ENCODE measurements at regions not wholly inside any gene's neighbourhood (a gene's known extent, or its start where the extent isn't known, plus 50 kb on each side); places are given as distances from the start of the nearest gene placed in this dataset.
A peak's percentile ranks its signal among the peaks of the same experiment; 100 is the strongest.
"Not testable (repeated sequence)": the region's sequence is repeated elsewhere in the genome, so short reads cannot be mapped to it uniquely, and the experiment has no call there.

GRCh38 chr10:22783807-22784206 is 69.4 kb upstream of the PIP4K2A start:
- no peak for ATAC-seq
- intact Hi-C loops (cut with DNase I), result no loop called here
- DNase-seq (ENCODE audit: missing footprints), result no peak

GRCh38 chr10:22780474-22780885 is 66.1 kb upstream of the PIP4K2A start:
- intact Hi-C loops (cut with DNase I), result no loop called here
- ATAC-seq, result peak; percentile 41
- DNase-seq (ENCODE audit: missing footprints), result no peak

- intact Hi-C loops (cut with DNase I), result no loop called here
- ATAC-seq, result no peak
- DNase-seq (ENCODE audit: missing footprints), result no peak
Measured at GRCh38 chr10:22779331-22780019, 65.1 kb upstream of the PIP4K2A start.

GRCh38 chr10:22774102-22774501 is 59.7 kb upstream of the PIP4K2A start:
- intact Hi-C loops (cut with DNase I), result no loop called here
- DNase-seq (ENCODE audit: missing footprints), result no peak
- ATAC-seq, result no peak

GRCh38 chr10:22771631-22772030 is 57.3 kb upstream of the PIP4K2A start:
- intact Hi-C loops (cut with DNase I); ATAC-seq; DNase-seq (ENCODE audit: missing footprints): not testable (repeated sequence)

- intact Hi-C loops (cut with DNase I), result no loop called here
- no peak for ATAC-seq
- DNase-seq (ENCODE audit: missing footprints), result no peak
Measured at GRCh38 chr10:22770270-22770669, 55.9 kb upstream of the PIP4K2A start.

- DNase-seq (ENCODE audit: missing footprints), result no peak
- intact Hi-C loops (cut with DNase I), result no loop called here
- ATAC-seq, result no peak
Measured at GRCh38 chr10:22767859-22768258, 53.5 kb upstream of the PIP4K2A start.

- peak; percentile 61 for ATAC-seq
- no peak for DNase-seq (ENCODE audit: missing footprints)
- intact Hi-C loops (cut with DNase I), result no loop called here
Measured at GRCh38 chr10:22766693-22767092, 52.3 kb upstream of the PIP4K2A start.

GRCh38 chr10:22765660-22766547 is 51.5 kb upstream of the PIP4K2A start:
- intact Hi-C loops (cut with DNase I), result no loop called here
- no peak for DNase-seq (ENCODE audit: missing footprints)
- no peak for ATAC-seq

- intact Hi-C loops (cut with DNase I), result no loop called here
- DNase-seq (ENCODE audit: missing footprints) (no peak), ATAC-seq (peak; percentile 71)
Measured at GRCh38 chr10:22764639-22765038, 50.3 kb upstream of the PIP4K2A start.

Measured in Right ventricle myocardium inferior (tissue), 1 donor.